Coronary artery (tissue), 2 donors: ENCODE measurements at regions not wholly inside any gene's neighbourhood (a gene's known extent, or its start where the extent isn't known, plus 50 kb on each side); places are given as distances from the start of the nearest gene placed in this dataset.

Experiments used
- DNase-seq: peaks from one replicate; pipeline ENCODE4 v3.0.0-alpha.2; 2017; ENCODE audit warnings: low spot score
- H3K27ac ChIP-seq, 2 donors: fragments of 200-600 bp; sonication (generic); one replicate each; pipeline ENCODE4 v1.5.1; 2016 to 2019
- H3K4me3 ChIP-seq: fragments of 200-600 bp; sonication (generic); 2 replicates; pipeline ENCODE4 v1.5.1; 2016; ENCODE audit warnings: mild to moderate bottlenecking, moderate library complexity
- TF ChIP-seq, protein P1 (sequence below): fragments of 200-600 bp; sonication (generic); IDR thresholded peaks from one replicate; pipeline ENCODE4 v1.5.1; 2019; ENCODE audit warnings: antibody characterized with exemption

DNA sequence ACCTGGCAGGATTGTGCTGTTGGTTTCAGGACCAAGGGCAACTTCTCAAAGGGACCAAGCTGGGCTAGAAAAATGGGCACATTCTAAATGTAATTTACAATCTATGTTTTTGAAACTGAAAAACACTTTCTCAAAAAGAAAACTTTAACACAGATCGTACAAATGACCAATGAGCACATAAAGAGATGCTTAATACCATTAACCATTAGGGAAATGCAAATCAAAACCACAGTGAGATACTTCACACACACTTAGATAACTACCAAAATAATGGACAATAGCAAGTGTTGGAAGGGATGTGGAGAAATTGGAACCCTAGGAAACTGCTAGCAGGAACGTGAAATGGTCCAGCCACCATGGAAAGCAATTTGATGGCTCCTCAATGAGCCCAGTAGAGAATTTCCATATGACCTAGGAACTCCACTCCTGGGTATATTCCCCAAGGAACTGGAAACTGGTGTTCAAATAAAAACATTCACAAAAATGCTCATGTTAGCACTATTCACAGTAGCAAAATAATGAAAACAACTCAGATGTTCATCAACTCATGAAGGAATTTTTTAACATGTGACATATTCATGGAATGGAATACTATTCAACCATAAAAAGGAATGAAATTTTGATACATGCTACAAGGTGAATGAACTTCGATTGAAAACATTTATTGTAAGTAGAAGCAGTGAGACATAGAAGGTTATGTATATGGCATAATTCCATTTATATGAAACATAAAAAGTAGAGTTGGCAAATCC, 288.3 kb upstream of the NR2F2 start:
- DNase-seq, result no peak
- no peak overlapping the region for H3K27ac ChIP-seq
- TF ChIP-seq, protein P1, sequence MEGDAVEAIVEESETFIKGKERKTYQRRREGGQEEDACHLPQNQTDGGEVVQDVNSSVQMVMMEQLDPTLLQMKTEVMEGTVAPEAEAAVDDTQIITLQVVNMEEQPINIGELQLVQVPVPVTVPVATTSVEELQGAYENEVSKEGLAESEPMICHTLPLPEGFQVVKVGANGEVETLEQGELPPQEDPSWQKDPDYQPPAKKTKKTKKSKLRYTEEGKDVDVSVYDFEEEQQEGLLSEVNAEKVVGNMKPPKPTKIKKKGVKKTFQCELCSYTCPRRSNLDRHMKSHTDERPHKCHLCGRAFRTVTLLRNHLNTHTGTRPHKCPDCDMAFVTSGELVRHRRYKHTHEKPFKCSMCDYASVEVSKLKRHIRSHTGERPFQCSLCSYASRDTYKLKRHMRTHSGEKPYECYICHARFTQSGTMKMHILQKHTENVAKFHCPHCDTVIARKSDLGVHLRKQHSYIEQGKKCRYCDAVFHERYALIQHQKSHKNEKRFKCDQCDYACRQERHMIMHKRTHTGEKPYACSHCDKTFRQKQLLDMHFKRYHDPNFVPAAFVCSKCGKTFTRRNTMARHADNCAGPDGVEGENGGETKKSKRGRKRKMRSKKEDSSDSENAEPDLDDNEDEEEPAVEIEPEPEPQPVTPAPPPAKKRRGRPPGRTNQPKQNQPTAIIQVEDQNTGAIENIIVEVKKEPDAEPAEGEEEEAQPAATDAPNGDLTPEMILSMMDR, result no peak
- H3K4me3 ChIP-seq, result no peak overlapping the region

- no peak for DNase-seq
- TF ChIP-seq, protein P1, result no peak
- Histone ChIP-seq H3K27ac (no peak overlapping the region), H3K4me3 (peak overlapping the region; percentile 27)
Measured at GRCh38 chr15:96042734-96043224, 287.7 kb upstream of the NR2F2 start.

- DNase-seq, result no peak
- Histone ChIP-seq H3K27ac (no peak overlapping the region), H3K4me3 (no peak overlapping the region)
- TF ChIP-seq, protein P1, result no peak
Measured at GRCh38 chr15:96043591-96044171, 286.8 kb upstream of the NR2F2 start.

GRCh38 chr15:96046620-96047240, 283.8 kb upstream of the NR2F2 start:
- Histone ChIP-seq H3K27ac (peak overlapping the region; percentile 39 to 65), H3K4me3 (peak overlapping the region; percentile 56)
- TF ChIP-seq, protein P1, result no peak
- no peak for DNase-seq

DNA sequence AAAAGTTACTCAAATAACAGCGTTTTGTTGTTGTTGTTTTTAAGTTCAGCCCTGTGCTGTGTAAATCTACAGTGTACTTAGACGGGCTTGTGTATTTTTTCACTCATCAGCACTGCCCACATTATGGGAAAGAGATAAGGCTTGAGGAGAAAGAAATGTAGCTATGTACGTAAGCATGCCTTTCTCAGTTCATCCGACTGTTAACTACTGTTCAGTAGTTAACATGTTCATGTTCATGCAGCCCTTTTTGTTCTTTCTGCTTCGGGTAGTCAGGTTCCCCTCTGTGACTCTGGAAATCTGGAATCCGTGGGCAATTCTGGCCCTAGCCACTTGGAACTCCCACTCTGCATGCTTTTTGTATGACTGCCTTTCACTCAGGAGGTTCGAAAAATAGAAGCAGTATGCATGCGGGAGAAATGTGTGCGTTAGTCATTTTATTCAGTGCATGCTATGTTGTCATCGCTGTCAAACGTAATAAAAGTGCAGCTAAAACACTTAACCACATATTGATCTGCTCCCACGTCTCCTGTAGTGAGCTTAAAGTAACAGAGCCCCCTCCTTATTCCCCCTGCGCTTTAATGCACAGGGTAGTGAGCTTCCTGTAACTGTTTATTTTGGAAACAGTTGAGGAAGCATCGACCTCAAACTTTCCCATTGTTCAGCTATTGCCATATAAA, 283.1 kb upstream of the NR2F2 start:
- Histone ChIP-seq H3K27ac (peak overlapping the region; percentile 39 to 65), H3K4me3 (peak overlapping the region; percentile 56)
- TF ChIP-seq, protein P1, result no peak
- DNase-seq, result no peak

DNA sequence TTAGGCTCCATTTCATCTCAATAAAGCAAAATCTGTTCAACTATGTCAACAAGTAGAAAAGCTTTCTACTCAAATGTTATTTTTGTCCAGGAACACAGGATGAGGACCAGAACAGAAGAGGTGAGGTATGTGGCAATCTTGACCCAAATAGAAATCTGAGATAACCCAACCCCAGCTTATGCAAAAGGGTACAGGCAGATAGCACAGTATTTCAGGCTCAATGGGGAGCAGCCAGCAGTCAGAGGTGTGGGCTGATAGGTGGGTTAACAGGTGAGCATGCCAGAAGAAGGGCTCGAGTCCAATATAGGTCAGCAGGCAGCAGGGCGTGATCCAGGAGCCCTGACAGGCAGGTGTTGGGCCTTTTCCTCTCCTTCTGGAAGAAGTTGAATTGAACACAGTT, 281.2 kb upstream of the NR2F2 start:
- H3K4me3 ChIP-seq, result no peak overlapping the region
- TF ChIP-seq, protein P1, result no peak
- H3K27ac ChIP-seq, result no peak overlapping the region
- no peak for DNase-seq
